HCEC 1CT (cell line): ENCODE measurements at regions not wholly inside any gene's neighbourhood (a gene's known extent, or its start where the extent isn't known, plus 50 kb on each side); places are given as distances from the start of the nearest gene placed in this dataset.
"Not testable (repeated sequence)": the region's sequence is repeated elsewhere in the genome, so short reads cannot be mapped to it uniquely, and the experiment has no call there.

Experiments used
- DNase-seq: peaks from one replicate; pipeline ENCODE4 v3.0.0-alpha.2; 2017

- no peak for DNase-seq
Measured at GRCh38 chr7:4438723-4439245, 243.3 kb upstream of the FOXK1 start.

- DNase-seq = no peak
Measured at GRCh38 chr7:4439444-4439843, 242.7 kb upstream of the FOXK1 start.

GRCh38 chr7:4444106-4444505 is 238.0 kb upstream of the FOXK1 start:
- DNase-seq = no peak

- no peak for DNase-seq
Measured at GRCh38 chr7:4445777-4446176, 236.3 kb upstream of the FOXK1 start.

GRCh38 chr7:4449263-4449662 is 232.8 kb upstream of the FOXK1 start:
- DNase-seq = no peak

- no peak for DNase-seq
Measured at GRCh38 chr7:4450483-4450882, 231.6 kb upstream of the FOXK1 start.

GRCh38 chr7:4460597-4460996 is 221.5 kb upstream of the FOXK1 start:
- no peak for DNase-seq

GRCh38 chr7:4461531-4461930 is 220.6 kb upstream of the FOXK1 start:
- DNase-seq = no peak

- DNase-seq = no peak
Measured at GRCh38 chr7:4468320-4469102, 213.6 kb upstream of the FOXK1 start.

- DNase-seq = no peak
Measured at GRCh38 chr7:4470246-4470645, 211.8 kb upstream of the FOXK1 start.

GRCh38 chr7:4472728-4473127 is 209.4 kb upstream of the FOXK1 start:
- DNase-seq = no peak

- peak; percentile 17 for DNase-seq
Measured at GRCh38 chr7:4479367-4480039, 202.6 kb upstream of the FOXK1 start.

GRCh38 chr7:4480131-4480530 is 202.0 kb upstream of the FOXK1 start:
- not testable (repeated sequence) for DNase-seq

- no peak for DNase-seq
Measured at GRCh38 chr7:4483851-4484250, 198.2 kb upstream of the FOXK1 start.

GRCh38 chr7:4484545-4484944 is 197.6 kb upstream of the FOXK1 start:
- DNase-seq = no peak

- no peak for DNase-seq
Measured at GRCh38 chr7:4486907-4487306, 195.2 kb upstream of the FOXK1 start.

GRCh38 chr7:4496911-4497310 is 185.2 kb upstream of the FOXK1 start:
- not testable (repeated sequence) for DNase-seq

GRCh38 chr7:4500812-4501211 is 181.3 kb upstream of the FOXK1 start:
- no peak for DNase-seq

GRCh38 chr7:4507886-4508285 is 174.2 kb upstream of the FOXK1 start:
- DNase-seq = not testable (repeated sequence)

- no peak for DNase-seq
Measured at GRCh38 chr7:4513450-4513849, 168.6 kb upstream of the FOXK1 start.

GRCh38 chr7:4519819-4520520 is 162.1 kb upstream of the FOXK1 start:
- DNase-seq = no peak

- DNase-seq = no peak
Measured at GRCh38 chr7:4523219-4523618, 158.9 kb upstream of the FOXK1 start.

- DNase-seq = no peak
Measured at GRCh38 chr7:4523873-4524272, 158.2 kb upstream of the FOXK1 start.

- DNase-seq = no peak
Measured at GRCh38 chr7:4525884-4526283, 156.2 kb upstream of the FOXK1 start.
